BLaER1 treated with 17β-estradiol and CSF1 and Interleukin-3, amounts not matched to agents 10 nM and 100 nM (cell line): ENCODE measurements at regions not wholly inside any gene's neighbourhood (a gene's known extent, or its start where the extent isn't known, plus 50 kb on each side); places are given as distances from the start of the nearest gene placed in this dataset.

Experiments
- H3K27ac ChIP-seq, 11 experiments: shearing (Covaris generic); formaldehyde crosslinking; 2 replicates each; pipeline ENCODE4 v1.8.1; 2022
- H3K27me3 ChIP-seq, 11 experiments: shearing (Covaris generic); formaldehyde crosslinking; 2 replicates each; pipeline ENCODE4 v1.8.1; 2022
- H3K36me3 ChIP-seq, 11 experiments: shearing (Covaris generic); formaldehyde crosslinking; 2 replicates each; pipeline ENCODE4 v1.8.1; 2022
- H3K4me1 ChIP-seq, 10 experiments: shearing (Covaris generic); formaldehyde crosslinking; 2 replicates each; pipeline ENCODE4 v1.8.1; 2022
- H3K4me2 ChIP-seq, 11 experiments: shearing (Covaris generic); formaldehyde crosslinking; 2 replicates each; pipeline ENCODE4 v1.8.1; 2022
- H3K4me3 ChIP-seq, 10 experiments: shearing (Covaris generic); formaldehyde crosslinking; 2 replicates each; pipeline ENCODE4 v1.8.1; 2022
- H3K9ac ChIP-seq, 11 experiments: shearing (Covaris generic); formaldehyde crosslinking; 2 replicates each; pipeline ENCODE4 v1.8.1; 2022
- H3K9me3 ChIP-seq, 11 experiments: shearing (Covaris generic); formaldehyde crosslinking; replicated peaks in 1 of 11; 2 replicates each; pipeline ENCODE4 v1.8.1; 2022
- H4K20me1 ChIP-seq, 11 experiments: shearing (Covaris generic); formaldehyde crosslinking; 2 replicates each; pipeline ENCODE4 v1.8.1; 2022
- Cebpa-rat ChIP-seq, 11 experiments: shearing (Covaris generic); IDR thresholded peaks; 2 replicates each; pipeline ENCODE4 v1.8.1; 2022

DNA sequence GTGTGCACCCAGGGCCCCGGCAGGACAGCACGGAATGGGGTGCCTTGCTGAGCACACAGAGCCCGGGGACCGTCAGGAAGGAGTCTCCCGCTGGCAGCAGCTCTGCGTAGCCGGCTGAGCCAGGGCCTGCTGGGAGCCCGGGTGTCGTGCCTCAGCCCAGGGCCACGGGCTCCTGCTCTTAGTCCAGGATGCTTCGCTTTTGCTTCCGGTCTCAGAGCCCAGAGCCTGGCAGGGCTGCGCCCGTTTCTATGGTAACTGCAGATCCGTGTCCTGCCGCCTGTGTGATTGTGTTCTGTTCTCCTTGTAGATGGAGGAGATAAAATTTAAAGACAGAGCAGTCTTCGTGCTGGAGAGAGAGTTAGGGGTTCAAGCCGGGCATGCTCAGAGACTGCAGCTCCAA is 53.7 kb upstream of the DPYSL4 start:
- Histone ChIP-seq H3K4me2 (peak overlapping the region; percentile 19 to 85 (median 78); a peak in 20 of 22 replicates), H3K4me1 (peaks cover 12 to 71% (median 62%) of the 10 kb centered on the region in 10 experiments; a peak in 18 of 20 replicates), H3K36me3 (no peaks in the 10 kb centered on the region), H4K20me1 (peaks cover 0 to 21% (median 0%) of the 10 kb centered on the region in 11 experiments; a peak in 6 of 22 replicates), H3K4me3 (no peak overlapping the region; a peak in 1 of 20 replicates), H3K27me3 (peaks cover 0 to 35% (median 0%) of the 10 kb centered on the region in 11 experiments; a peak in 9 of 22 replicates), H3K9ac (peak overlapping the region in 2 of 11 experiments; percentile 40 to 41; a peak in 2 of 22 replicates), H3K9me3 (peaks cover 0 to 13% (median 0%) of the 10 kb centered on the region in 11 experiments; a peak in 6 of 22 replicates), H3K27ac (no peak overlapping the region)
- no peak for TF ChIP-seq Cebpa-rat (IDR thresholded peaks at IDR 0.05)

DNA sequence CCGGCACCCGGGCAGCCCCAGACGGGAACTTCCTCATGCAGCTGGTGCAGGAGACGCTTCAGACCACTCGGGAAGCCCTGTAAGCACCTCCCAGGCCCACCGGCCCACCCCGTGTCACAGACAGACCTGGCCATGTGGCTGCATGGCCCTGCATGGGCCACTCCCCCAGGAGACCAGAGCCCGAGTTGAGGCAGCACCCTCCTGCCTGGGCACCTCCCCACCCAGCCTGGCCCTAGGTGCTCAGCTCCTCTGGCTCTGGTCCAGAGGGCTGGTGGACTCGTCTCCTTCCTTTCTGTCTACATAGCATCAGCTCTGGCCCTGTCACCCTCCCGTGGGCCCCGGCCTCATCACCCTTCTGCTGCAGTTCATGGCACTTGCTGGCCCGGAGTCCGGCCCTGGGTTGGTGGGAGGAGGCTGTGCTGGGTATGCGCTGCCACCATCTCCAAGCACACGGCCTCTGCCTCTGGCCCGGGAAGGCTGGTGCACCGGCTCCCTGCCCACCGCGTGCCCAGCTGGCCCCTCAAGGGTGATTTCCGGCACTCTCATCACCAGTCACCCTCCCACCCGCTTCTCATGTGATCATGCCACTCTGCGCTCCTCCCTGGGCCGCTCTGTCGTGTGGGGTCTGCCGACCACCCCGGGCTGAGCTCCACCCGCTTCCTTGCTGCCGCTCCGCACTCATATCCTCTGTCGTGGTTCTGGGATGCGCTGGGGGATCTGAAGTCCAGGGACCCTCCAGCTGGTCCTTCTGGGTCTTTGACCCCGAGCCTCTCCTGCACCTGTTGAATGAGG is 53.1 kb upstream of the DPYSL4 start:
- no peaks in the 10 kb centered on the region for H3K36me3 ChIP-seq
- H3K4me2 ChIP-seq = peak overlapping the region; percentile 19 to 85 (median 78); a peak in 20 of 22 replicates
- peaks cover 0 to 24% (median 0%) of the 10 kb centered on the region in 11 experiments; a peak in 6 of 22 replicates for H4K20me1 ChIP-seq
- peaks cover 0 to 35% (median 0%) of the 10 kb centered on the region in 11 experiments; a peak in 9 of 22 replicates for H3K27me3 ChIP-seq
- H3K9me3 ChIP-seq = peaks cover 0 to 9% (median 0%) of the 10 kb centered on the region in 11 experiments; a peak in 5 of 22 replicates
- H3K9ac ChIP-seq = peak overlapping the region in 2 of 11 experiments; percentile 31 to 41; a peak in 1 of 22 replicates
- H3K4me1 ChIP-seq = peaks cover 12 to 77% (median 66%) of the 10 kb centered on the region in 10 experiments; a peak in 18 of 20 replicates
- H3K27ac ChIP-seq = no peak overlapping the region
- no peak overlapping the region for H3K4me3 ChIP-seq
- no peak for TF ChIP-seq Cebpa-rat (IDR thresholded peaks at IDR 0.05)

DNA sequence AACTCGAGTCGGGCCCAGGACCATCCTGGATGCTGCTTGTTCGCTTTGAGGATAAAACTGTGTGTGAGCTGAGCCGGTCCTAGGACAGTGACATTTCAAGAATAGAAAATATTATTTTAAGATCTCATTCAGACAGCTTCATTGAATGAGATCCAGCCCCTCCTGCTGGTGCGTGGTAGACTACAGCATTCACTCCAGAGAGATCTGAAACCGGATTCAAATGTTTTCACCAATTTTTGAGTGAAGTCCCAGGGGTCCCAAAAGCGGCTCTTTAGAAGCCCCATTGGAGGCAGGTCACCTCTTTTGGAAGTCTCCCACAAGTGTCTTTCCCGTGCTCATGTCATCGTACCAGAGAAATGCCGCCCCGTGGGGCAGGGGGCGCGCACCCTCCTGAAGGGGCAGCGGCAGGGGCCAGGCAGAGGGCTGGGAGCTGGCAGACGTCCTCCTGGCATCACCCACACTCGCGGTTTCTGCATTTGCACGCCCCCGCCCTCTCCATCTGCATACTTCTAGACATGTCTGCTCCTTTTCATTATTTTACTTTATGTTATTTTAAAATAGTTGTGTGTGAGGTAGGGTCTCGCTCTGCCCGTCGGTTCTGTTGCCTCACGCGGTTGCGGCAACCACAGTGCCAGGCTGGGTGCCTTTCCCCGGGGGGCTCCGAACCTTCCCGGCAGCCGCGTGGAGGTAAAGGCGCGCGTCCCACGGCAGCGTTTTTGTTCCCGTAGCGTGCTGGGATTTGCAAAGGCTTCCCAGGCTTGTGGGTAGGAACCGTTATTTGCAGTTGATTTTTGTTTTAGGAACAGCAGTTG is 52.3 kb upstream of the DPYSL4 start:
- H3K4me1 ChIP-seq = peaks cover 12 to 83% (median 66%) of the 10 kb centered on the region in 10 experiments; a peak in 18 of 20 replicates
- no peaks in the 10 kb centered on the region for H3K36me3 ChIP-seq
- no peak overlapping the region for H3K27ac ChIP-seq
- peaks cover 0 to 24% (median 0%) of the 10 kb centered on the region in 11 experiments; a peak in 6 of 22 replicates for H4K20me1 ChIP-seq
- H3K4me2 ChIP-seq = peak overlapping the region in 9 of 11 experiments; percentile 31 to 85 (median 81); a peak in 16 of 22 replicates
- no peak for TF ChIP-seq Cebpa-rat (IDR thresholded peaks at IDR 0.05)
- H3K9ac ChIP-seq = no peak overlapping the region
- peaks cover 0 to 2% (median 0%) of the 10 kb centered on the region in 11 experiments; a peak in 3 of 22 replicates for H3K9me3 ChIP-seq
- H3K27me3 ChIP-seq = peaks cover 0 to 35% (median 0%) of the 10 kb centered on the region in 11 experiments; a peak in 9 of 22 replicates
- no peak overlapping the region for H3K4me3 ChIP-seq

DNA sequence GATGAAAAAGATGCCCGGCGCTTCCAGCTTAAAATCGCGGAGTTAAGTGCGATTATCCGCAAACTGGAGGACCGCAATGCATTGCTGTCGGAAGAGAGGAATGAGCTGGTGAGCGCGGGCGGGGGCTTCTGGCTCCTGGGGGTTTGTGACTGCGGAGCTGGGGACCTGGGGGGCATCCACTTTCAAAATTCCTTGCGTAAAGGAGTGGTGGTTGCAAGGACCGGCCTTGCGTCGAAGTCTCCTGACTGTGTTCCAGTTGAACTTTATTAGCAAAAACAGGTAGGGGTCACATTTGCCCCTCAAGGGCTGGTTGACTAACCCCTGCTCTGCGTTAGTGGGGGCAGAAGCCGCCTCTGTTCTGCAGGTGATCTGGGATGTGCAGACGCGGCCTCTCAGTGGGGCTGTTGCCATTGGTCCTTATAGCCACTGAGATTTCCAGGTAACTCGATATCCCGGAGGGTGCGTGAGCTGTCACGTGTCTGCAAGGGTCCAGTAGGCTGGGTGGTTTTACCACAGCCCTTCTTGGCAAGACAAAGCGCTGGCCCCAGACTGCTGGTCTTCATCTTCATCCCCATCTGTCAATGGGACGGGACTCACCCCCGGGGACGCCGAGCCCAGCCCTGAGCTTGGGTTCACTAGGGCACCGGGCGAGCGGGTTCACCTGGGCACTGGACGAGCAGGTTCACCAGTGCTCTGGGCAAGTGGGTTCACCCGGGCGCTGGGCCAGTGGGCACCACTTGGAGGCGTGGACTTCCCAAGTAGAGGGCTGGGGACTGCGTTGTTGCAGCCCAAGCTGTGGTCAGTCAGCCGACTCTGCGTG is 51.5 kb upstream of the DPYSL4 start:
- H3K36me3 ChIP-seq = no peaks in the 10 kb centered on the region
- H3K4me3 ChIP-seq = no peak overlapping the region
- H3K4me1 ChIP-seq = peaks cover 12 to 82% (median 68%) of the 10 kb centered on the region in 10 experiments; a peak in 18 of 20 replicates
- peaks cover 0 to 35% (median 0%) of the 10 kb centered on the region in 11 experiments; a peak in 9 of 22 replicates for H3K27me3 ChIP-seq
- no peak overlapping the region for H3K27ac ChIP-seq
- no peak overlapping the region for H3K9ac ChIP-seq
- peak overlapping the region in 7 of 11 experiments; percentile 57 to 85 (median 84); a peak in 10 of 22 replicates for H3K4me2 ChIP-seq
- no peak for TF ChIP-seq Cebpa-rat (IDR thresholded peaks at IDR 0.05)
- H4K20me1 ChIP-seq = peaks cover 0 to 24% (median 0%) of the 10 kb centered on the region in 11 experiments; a peak in 6 of 22 replicates
- no peaks in the 10 kb centered on the region for H3K9me3 ChIP-seq

DNA sequence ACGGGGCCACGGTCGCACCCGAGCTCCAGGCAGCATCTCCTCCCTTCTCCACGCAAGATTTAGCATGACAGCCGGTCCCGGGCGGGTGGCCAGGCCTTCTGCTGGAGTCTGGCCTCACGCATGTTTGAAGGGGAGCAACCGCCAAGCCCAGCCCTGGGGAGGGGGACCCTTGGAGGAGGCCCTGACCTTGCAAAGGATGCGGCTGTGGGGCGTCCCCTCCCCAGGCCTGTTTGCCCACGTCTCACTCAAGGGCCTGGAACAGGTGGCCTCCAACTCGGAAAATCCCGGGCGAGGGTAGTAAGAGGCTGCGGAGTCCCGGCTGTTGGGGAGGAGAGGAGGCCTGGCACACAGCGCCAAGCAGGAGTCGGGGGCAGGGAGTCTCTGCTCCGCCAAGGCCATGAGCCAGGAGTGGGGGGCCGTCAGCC is 50.6 kb upstream of the DPYSL4 start:
- no peaks in the 10 kb centered on the region for H3K36me3 ChIP-seq
- peak overlapping the region in 2 of 11 experiments; percentile 10 to 55; a peak in 2 of 22 replicates for H3K9ac ChIP-seq
- no peaks in the 10 kb centered on the region for H3K9me3 ChIP-seq
- no peak for TF ChIP-seq Cebpa-rat (IDR thresholded peaks at IDR 0.05)
- peaks cover 12 to 82% (median 68%) of the 10 kb centered on the region in 10 experiments; a peak in 18 of 20 replicates for H3K4me1 ChIP-seq
- no peak overlapping the region; a peak in 2 of 20 replicates for H3K4me3 ChIP-seq
- peaks cover 0 to 27% (median 0%) of the 10 kb centered on the region in 11 experiments; a peak in 7 of 22 replicates for H4K20me1 ChIP-seq
- no peak overlapping the region for H3K27ac ChIP-seq
- H3K4me2 ChIP-seq = peak overlapping the region in 8 of 11 experiments; percentile 56 to 85 (median 82); a peak in 17 of 22 replicates
- H3K27me3 ChIP-seq = peaks cover 0 to 35% (median 0%) of the 10 kb centered on the region in 11 experiments; a peak in 9 of 22 replicates

DNA sequence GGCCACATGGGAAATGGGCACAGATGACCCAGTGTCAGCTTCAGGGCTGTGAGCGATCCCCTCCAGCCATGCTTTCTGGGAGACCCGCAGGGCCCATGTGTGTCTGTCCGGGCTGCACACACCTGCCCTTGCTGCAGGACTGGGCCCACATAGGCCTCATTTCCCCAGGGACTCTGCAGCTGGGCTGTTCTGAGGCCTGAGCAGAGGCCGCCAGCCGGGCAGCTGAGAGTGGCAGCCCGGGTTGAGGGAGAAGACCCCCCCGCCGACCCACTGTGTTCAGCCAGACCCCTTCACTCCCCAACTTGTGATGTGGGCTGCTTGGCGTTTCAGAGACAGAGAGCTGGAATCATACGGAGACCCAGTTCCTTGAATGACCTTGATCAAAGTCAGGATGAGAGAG is 50.1 kb upstream of the DPYSL4 start:
- Histone ChIP-seq H3K9ac (peak overlapping the region in 2 of 11 experiments; percentile 10 to 55; a peak in 3 of 22 replicates), H3K27me3 (peaks cover 0 to 33% (median 0%) of the 10 kb centered on the region in 11 experiments; a peak in 9 of 22 replicates), H3K4me1 (peaks cover 12 to 81% (median 67%) of the 10 kb centered on the region in 10 experiments; a peak in 18 of 20 replicates), H3K4me3 (peak overlapping the region in 1 of 10 experiments; percentile 21; a peak in 2 of 20 replicates), H3K36me3 (no peaks in the 10 kb centered on the region), H3K27ac (0 out of 22 replicates have a peak overlapping the region, but pooled peaks of 1 of the 11 experiments have one; percentile 10), H3K4me2 (peak overlapping the region in 9 of 11 experiments; percentile 36 to 85 (median 81); a peak in 18 of 22 replicates), H4K20me1 (peaks cover 0 to 33% (median 0%) of the 10 kb centered on the region in 11 experiments; a peak in 7 of 22 replicates), H3K9me3 (no peaks in the 10 kb centered on the region)
- TF ChIP-seq Cebpa-rat (IDR thresholded peaks at IDR 0.05) = no peak
